Adrenal gland (tissue), 9 donors: ENCODE measurements at regions not wholly inside any gene's neighbourhood (a gene's known extent, or its start where the extent isn't known, plus 50 kb on each side); places are given as distances from the start of the nearest gene placed in this dataset.

Experiments used
- DNase-seq, 7 donors: peaks; one replicate each; pipeline ENCODE4 v3.0.0-alpha.2; 2019 to 2020
- H3K27ac ChIP-seq, 5 donors: fragments of 200-600 bp; sonication (generic) in 4 of 5; 1 replicate in 3 of 5; 2 replicates in 2 of 5; pipeline versions ENCODE4 v1.5.1 to v1.8.0; 2016 to 2020; ENCODE audit warnings: mild to moderate bottlenecking in 1 of 5
- H3K27me3 ChIP-seq: fragments of 200-600 bp; 2 replicates; pipeline ENCODE4 v1.8.0; 2021
- H3K36me3 ChIP-seq, 2 donors: fragments of 200-600 bp; replicated peaks in 1 of 2; 1 replicate in 1 of 2; 2 replicates in 1 of 2; pipeline versions ENCODE4 v1.5.1 to v1.8.0; 2018 to 2022
- H3K4me1 ChIP-seq, 2 donors: fragments of 200-600 bp; replicated peaks in 1 of 2; 1 replicate in 1 of 2; 2 replicates in 1 of 2; pipeline versions ENCODE4 v1.5.1 to v1.8.0; 2018 to 2021
- H3K4me3 ChIP-seq, 4 donors: fragments of 200-600 bp; sonication (generic) in 3 of 4; one replicate each; pipeline ENCODE4 v1.5.1; 2016 to 2018
- H3K9me3 ChIP-seq, 3 donors: fragments of 200-600 bp; sonication (generic) in 1 of 3; replicated peaks in 1 of 3; 1 replicate in 2 of 3; 2 replicates in 1 of 3; pipeline versions ENCODE4 v1.5.1 to v1.8.0; 2016 to 2021
- POLR2A ChIP-seq, 2 donors: fragments of 450-650 bp; IDR thresholded peaks; one replicate each; pipeline ENCODE4 v1.6.1; 2017; ENCODE audit warnings: antibody characterized with exemption in 2 of 2, mild to moderate bottlenecking in 2 of 2, moderate library complexity in 1 of 2
- WGBS, 4 donors: extraction: QIAGEN DNeasy Blood & Tissue Kit in 2 of 4; methylation state at CpG; one replicate each; pipeline versions ENCODE4 v1.1.5 to v1.1.7; 2013 to 2017; 5-methylcytosine and 5-hydroxymethylcytosine counted together
- intact Hi-C, 2 donors: fragments of 100-400 bp; cut with DNase I; formaldehyde crosslinking; loops; one replicate each; pipeline versions ENCODE4 v1.14.1 to v1.15.0; 2022 to 2023
- TF ChIP-seq, protein P1 (sequence below), 6 experiments: fragments of 450-650 bp in 4 of 6; fragments of 200-600 bp in 2 of 6; sonication (generic) in 1 of 6; IDR thresholded peaks; 1 replicate in 5 of 6; 2 replicates in 1 of 6; pipeline versions ENCODE4 v1.5.1 to v1.8.0; 2016 to 2021; ENCODE audit warnings: antibody characterized with exemption in 6 of 6, mild to moderate bottlenecking in 2 of 6, moderate library complexity in 1 of 6
- donor health status: healthy with polysubstance abuse.
- donor health status: Bipolar disorder and iron deficiency.
- donor health status: DM: yes; HTN: yes; CAD: no.
- donor health status: DM: no; HTN: no; CAD: no.
- donor health status: DM: no; HTN: no; CAD: no.

DNA sequence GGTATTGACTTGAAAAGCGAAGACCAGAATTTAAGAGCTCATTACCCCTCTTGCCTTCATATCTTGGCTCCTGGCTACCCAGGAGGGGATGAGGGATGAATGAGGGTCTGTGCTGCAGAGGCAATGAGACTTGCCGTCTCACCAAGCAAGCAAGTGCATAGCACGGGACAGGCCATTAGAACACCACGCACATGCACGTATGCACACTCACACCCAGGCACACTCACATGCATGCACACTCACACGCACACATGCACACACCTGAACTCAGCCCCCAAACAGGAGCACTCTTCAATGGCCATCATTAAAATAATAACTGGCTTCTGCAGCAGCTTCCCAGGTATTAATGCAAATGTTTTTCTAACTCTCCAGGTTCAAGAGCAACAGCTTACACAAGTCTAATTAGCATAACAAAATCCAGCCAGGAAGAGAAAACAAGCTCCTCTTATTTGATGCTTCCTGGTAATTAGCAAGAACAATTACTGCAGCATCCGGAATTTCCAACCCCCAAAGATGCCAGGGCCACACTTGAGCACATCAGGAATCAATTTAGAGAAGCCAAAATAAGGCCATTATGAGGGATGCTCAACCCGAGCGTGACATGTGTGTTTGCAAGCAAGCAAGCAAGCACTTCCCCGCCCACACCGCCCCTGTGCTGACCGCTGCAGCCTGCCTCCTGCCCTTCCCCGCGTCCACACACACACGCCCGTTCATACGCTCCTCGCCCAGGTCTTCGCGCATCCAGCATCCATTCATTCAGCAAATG is 171.6 kb upstream of the TNRC6C start:
- 73 to 81% (median 78%) methylated on average over 19 to 20 of the region's 20 CpGs for WGBS, 4 donors
- TF ChIP-seq, protein P1, sequence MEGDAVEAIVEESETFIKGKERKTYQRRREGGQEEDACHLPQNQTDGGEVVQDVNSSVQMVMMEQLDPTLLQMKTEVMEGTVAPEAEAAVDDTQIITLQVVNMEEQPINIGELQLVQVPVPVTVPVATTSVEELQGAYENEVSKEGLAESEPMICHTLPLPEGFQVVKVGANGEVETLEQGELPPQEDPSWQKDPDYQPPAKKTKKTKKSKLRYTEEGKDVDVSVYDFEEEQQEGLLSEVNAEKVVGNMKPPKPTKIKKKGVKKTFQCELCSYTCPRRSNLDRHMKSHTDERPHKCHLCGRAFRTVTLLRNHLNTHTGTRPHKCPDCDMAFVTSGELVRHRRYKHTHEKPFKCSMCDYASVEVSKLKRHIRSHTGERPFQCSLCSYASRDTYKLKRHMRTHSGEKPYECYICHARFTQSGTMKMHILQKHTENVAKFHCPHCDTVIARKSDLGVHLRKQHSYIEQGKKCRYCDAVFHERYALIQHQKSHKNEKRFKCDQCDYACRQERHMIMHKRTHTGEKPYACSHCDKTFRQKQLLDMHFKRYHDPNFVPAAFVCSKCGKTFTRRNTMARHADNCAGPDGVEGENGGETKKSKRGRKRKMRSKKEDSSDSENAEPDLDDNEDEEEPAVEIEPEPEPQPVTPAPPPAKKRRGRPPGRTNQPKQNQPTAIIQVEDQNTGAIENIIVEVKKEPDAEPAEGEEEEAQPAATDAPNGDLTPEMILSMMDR (IDR thresholded peaks at IDR 0.05), result no peak
- TF ChIP-seq POLR2A (IDR thresholded peaks at IDR 0.05), result no peak
- H3K27me3 ChIP-seq, result no peaks in the 10 kb centered on the region
- H3K27ac ChIP-seq, result no peak overlapping the region
- no peaks in the 10 kb centered on the region for H3K9me3 ChIP-seq
- H3K4me1 ChIP-seq, result no peaks in the 10 kb centered on the region
- H3K4me3 ChIP-seq, result no peak overlapping the region
- intact Hi-C loops, result no loop called here
- DNase-seq, result no peak
- no peaks in the 10 kb centered on the region for H3K36me3 ChIP-seq

DNA sequence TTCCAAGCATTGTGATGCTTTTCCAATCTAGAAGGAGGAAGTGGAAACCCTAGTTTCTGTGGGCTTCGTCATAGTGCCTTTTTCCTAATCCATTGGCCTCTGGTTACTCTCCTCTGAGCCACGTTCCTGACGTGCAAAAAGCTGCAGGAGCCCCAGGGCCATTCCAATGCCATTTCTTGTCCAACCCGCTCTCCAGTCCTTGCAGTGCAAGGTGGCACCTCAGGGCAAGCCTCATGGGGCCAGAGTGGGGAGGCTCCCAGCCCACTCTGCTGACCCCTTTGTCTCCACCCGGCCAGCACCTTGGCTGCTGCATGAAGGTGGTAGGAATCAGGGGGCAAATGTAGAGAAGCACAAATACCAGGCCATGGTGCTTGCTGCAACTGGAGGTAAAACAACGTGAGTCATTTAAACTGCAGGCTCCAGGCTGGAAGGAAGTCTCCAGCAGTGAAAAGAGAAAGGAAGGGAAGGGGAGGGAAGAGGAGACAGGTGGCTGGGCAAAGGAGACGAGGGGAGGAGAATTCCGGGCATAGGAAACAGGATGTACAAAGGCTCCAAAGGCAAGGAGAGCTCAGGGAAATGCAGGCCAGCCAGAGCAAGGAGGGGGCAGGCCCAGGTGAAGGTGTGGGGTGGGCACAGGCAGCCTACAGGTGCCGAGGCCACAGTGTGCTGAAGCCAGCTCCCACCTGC is 168.2 kb upstream of the TNRC6C start:
- Histone ChIP-seq H3K36me3 (no peaks in the 10 kb centered on the region), H3K4me3 (no peak overlapping the region), H3K9me3 (no peaks in the 10 kb centered on the region), H3K27ac (no peak overlapping the region), H3K4me1 (no peaks in the 10 kb centered on the region), H3K27me3 (no peaks in the 10 kb centered on the region)
- intact Hi-C loops, result no loop called here
- no peak for TF ChIP-seq POLR2A (IDR thresholded peaks at IDR 0.05)
- TF ChIP-seq, protein P1 (IDR thresholded peaks at IDR 0.05), result no peak
- no peak for DNase-seq
- WGBS, 4 donors, result 63 to 77% (median 71%) methylated on average over 9 of the region's 9 CpGs

DNA sequence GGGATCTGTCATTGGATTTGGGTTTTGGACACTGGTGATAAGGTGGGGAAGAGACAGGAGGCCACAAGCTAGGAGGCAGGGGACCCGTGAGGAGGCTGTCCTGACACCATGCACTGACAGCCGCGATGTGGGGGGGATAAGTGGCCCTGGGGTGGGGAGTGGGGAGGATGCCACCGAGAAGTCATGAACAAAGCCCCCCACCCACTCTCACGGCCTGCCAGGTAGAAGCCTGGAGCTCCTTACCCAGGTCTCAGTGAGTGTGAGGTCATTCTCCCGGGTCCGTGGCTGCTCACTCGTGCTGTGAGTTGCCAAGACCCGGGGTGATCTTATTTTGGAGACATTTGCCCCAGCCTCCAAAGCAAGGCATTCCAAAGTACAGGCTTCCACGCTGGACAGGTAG is 165.9 kb upstream of the TNRC6C start:
- intact Hi-C loops, result no loop called here

More for the DNA sequence above, 165.9 kb upstream of the TNRC6C start:
- H3K9me3 ChIP-seq, result no peaks in the 10 kb centered on the region
- no peak for TF ChIP-seq POLR2A (IDR thresholded peaks at IDR 0.05)
- TF ChIP-seq, protein P1 (IDR thresholded peaks at IDR 0.05), result no peak
- no peaks in the 10 kb centered on the region for H3K27me3 ChIP-seq
- WGBS, 4 donors, result 82 to 90% (median 86%) methylated on average over 5 to 10 of the region's 10 CpGs
- no peaks in the 10 kb centered on the region for H3K4me1 ChIP-seq
- H3K27ac ChIP-seq, result no peak overlapping the region
- no peak overlapping the region for H3K4me3 ChIP-seq
- DNase-seq, result no peak
- no peaks in the 10 kb centered on the region for H3K36me3 ChIP-seq
